A549 (cell line): ENCODE measurements at regions not wholly inside any gene's neighbourhood (a gene's known extent, or its start where the extent isn't known, plus 50 kb on each side); places are given as distances from the start of the nearest gene placed in this dataset.

Source experiments
- ATAC-seq, 2 experiments: fragments of 200-7000 bp in 1 of 2; fragments of >200 bp in 1 of 2; cut with Nextera tagmentation in 1 of 2; cut with Tn5 transposase in 1 of 2; 3 replicates each; pipeline versions ENCODE4 v1.8.0 to v1.9.1; 2018 to 2020; ENCODE audit warnings: mild to moderate bottlenecking in 1 of 2, moderate library complexity in 1 of 2
- CTCF ChIA-PET: fragments of 300-600 bp; sonication (Branson Sonifier 250); formaldehyde crosslinking; extraction: SDS; loops from one replicate; lab custom pipeline; 2021; ENCODE audit warnings: antibody characterized with exemption, inconsistent platforms; lab: Yijun Ruan, JAX
- POLR2A ChIA-PET: fragments of 350-600 bp; formaldehyde crosslinking; extraction: SDS; loops from one replicate; lab custom pipeline; 2021; ENCODE audit warnings: antibody characterized with exemption, inconsistent platforms; lab: Yijun Ruan, JAX
- DNase-seq, 2 experiments: peaks; one replicate each; pipeline versions ENCODE4 v3.0.0 to v3.0.0-alpha.2; 2011 to 2016; ENCODE audit warnings: low read depth in 1 of 2, low spot score in 1 of 2
- FAIRE-seq: peaks from 2 replicates; lab custom pipeline; 2011; peaks lifted over from hg19 to GRCh38; lab: Jason Lieb, UNC
- H3K27ac ChIP-seq, 2 experiments: fragments of >200 bp; sonication (Bioruptor Twin); formaldehyde crosslinking; 3 replicates each; pipeline ENCODE4 v1.5.1; 2016 to 2017
- H3K4me1 ChIP-seq: fragments of >200 bp; sonication (Bioruptor Twin); formaldehyde crosslinking; 3 replicates; pipeline ENCODE4 v1.6.1; 2016
- H3K4me2 ChIP-seq: fragments of >200 bp; sonication (Bioruptor Twin); formaldehyde crosslinking; 3 replicates; pipeline ENCODE4 v1.6.1; 2016
- H3K4me3 ChIP-seq: fragments of >200 bp; sonication (Bioruptor Twin); formaldehyde crosslinking; 3 replicates; pipeline ENCODE4 v1.5.1; 2016
- H3K9me3 ChIP-seq: fragments of >200 bp; sonication (Bioruptor Twin); formaldehyde crosslinking; 3 replicates; pipeline ENCODE4 v1.6.1; 2016
- BCL3 ChIP-seq: fragments of >200 bp; sonication (Bioruptor Twin); formaldehyde crosslinking; IDR thresholded peaks from 3 replicates; pipeline ENCODE4 v1.6.1; 2016
- CBX8 ChIP-seq: fragments of 200-600 bp; sonication (generic); IDR thresholded peaks from 2 replicates; pipeline ENCODE4 v1.6.1; 2016
- CEBPB ChIP-seq, 2 experiments: fragments of >200 bp in 1 of 2; sonication (Bioruptor Twin) in 1 of 2; formaldehyde crosslinking in 1 of 2; IDR thresholded peaks; 2 replicates each; pipeline ENCODE4 v1.6.1; 2012 to 2016
- CHD2 ChIP-seq: fragments of 150-350 bp; IDR thresholded peaks from 2 replicates; pipeline ENCODE4 v1.6.1; 2014; ENCODE audit warnings: low read length; ENCODE audit not compliant: partially characterized antibody
- CHD4 ChIP-seq: fragments of 200-600 bp; sonication (generic); IDR thresholded peaks from 2 replicates; pipeline ENCODE4 v1.6.1; 2016; ENCODE audit warnings: antibody characterized with exemption, mild to moderate bottlenecking, borderline replicate concordance
- E2F6 ChIP-seq: IDR thresholded peaks from 2 replicates; pipeline ENCODE4 v1.6.1; 2012; ENCODE audit warnings: low read depth, borderline replicate concordance
- ELK1 ChIP-seq: fragments of 150-350 bp; IDR thresholded peaks from 2 replicates; pipeline ENCODE4 v1.6.1; 2014; ENCODE audit warnings: low read depth, mild to moderate bottlenecking, low read length
- FOSB ChIP-seq: fragments of 250-450 bp; sonication (Bioruptor Pico); IDR thresholded peaks from 2 replicates; pipeline ENCODE4 v1.5.0; 2020; ENCODE audit warnings: mild to moderate bottlenecking, moderate library complexity
- FOSL2 ChIP-seq, 2 experiments: fragments of 450-650 bp in 1 of 2; fragments of >200 bp in 1 of 2; sonication (Bioruptor Twin) in 1 of 2; formaldehyde crosslinking; IDR thresholded peaks; 2 replicates each; pipeline versions ENCODE4 v1.5.0 to v1.6.1; 2016 to 2020; ENCODE audit warnings: mild to moderate bottlenecking in 1 of 2, moderate library complexity in 1 of 2
- GATA3 ChIP-seq: IDR thresholded peaks from 2 replicates; pipeline ENCODE4 v1.6.1; 2012; ENCODE audit warnings: borderline replicate concordance
- HDAC2 ChIP-seq: fragments of 200-600 bp; sonication (generic); IDR thresholded peaks from 2 replicates; pipeline ENCODE4 v1.6.1; 2016
- HES2 ChIP-seq: fragments of >200 bp; sonication (Bioruptor Twin); formaldehyde crosslinking; IDR thresholded peaks from 2 replicates; pipeline ENCODE4 v1.6.1; 2016
- HOXA7 ChIP-seq: fragments of 250-450 bp; sonication (Bioruptor Pico); IDR thresholded peaks from 2 replicates; pipeline ENCODE4 v1.5.0; 2020; ENCODE audit warnings: mild to moderate bottlenecking, moderate library complexity
- KDM1A ChIP-seq: fragments of 200-600 bp; sonication (generic); IDR thresholded peaks from 2 replicates; pipeline ENCODE4 v1.6.1; 2016; ENCODE audit warnings: low read depth, mild to moderate bottlenecking
- MAFK ChIP-seq: fragments of 450-650 bp; IDR thresholded peaks from 2 replicates; pipeline ENCODE4 v1.6.1; 2014; ENCODE audit not compliant: partially characterized antibody
- MAX ChIP-seq: IDR thresholded peaks from 2 replicates; pipeline ENCODE4 v1.6.1; 2012
- NFE2L2 ChIP-seq: fragments of 150-350 bp; conservative IDR thresholded peaks from 2 replicates; pipeline ENCODE4 v1.6.1; 2014; ENCODE audit warnings: low read length
- NPAS2 ChIP-seq: fragments of 250-450 bp; sonication (Bioruptor Pico); IDR thresholded peaks from 2 replicates; pipeline ENCODE4 v1.8.0; 2022; ENCODE audit warnings: mild to moderate bottlenecking, moderate library complexity, borderline replicate concordance
- PHF8 ChIP-seq: fragments of 200-600 bp; sonication (generic); IDR thresholded peaks from 2 replicates; pipeline ENCODE4 v1.6.1; 2016; ENCODE audit warnings: low read depth, mild to moderate bottlenecking, antibody characterized with exemption, moderate library complexity, borderline replicate concordance
- RNF2 ChIP-seq: fragments of 200-600 bp; sonication (generic); IDR thresholded peaks from 2 replicates; pipeline ENCODE4 v1.6.1; 2016; ENCODE audit warnings: low read depth, mild to moderate bottlenecking, antibody characterized with exemption, moderate library complexity, borderline replicate concordance
- SMC3 ChIP-seq: fragments of >200 bp; sonication (Bioruptor Twin); formaldehyde crosslinking; IDR thresholded peaks from 3 replicates; pipeline ENCODE4 v1.6.1; 2018; ENCODE audit warnings: inconsistent platforms
- SREBF2 ChIP-seq: fragments of 450-650 bp; IDR thresholded peaks from 2 replicates; pipeline ENCODE4 v1.6.1; 2014; ENCODE audit warnings: mild to moderate bottlenecking, moderate library complexity
- TP53 ChIP-seq: fragments of 250-450 bp; sonication (Bioruptor Pico); IDR thresholded peaks from 2 replicates; pipeline ENCODE4 v1.5.0; 2021; ENCODE audit warnings: mild to moderate bottlenecking, moderate library complexity
- WGBS: methylation state at CpG from one replicate; pipeline ENCODE4 v1.1.6; 2017; ENCODE audit errors: missing lambda C conversion rate; 5-methylcytosine and 5-hydroxymethylcytosine counted together

- TF ChIP-seq ELK1: no peak
- no peak for TF ChIP-seq HES2
- no peak for TF ChIP-seq SREBF2
- TF ChIP-seq FOSL2 (IDR thresholded peaks at IDR 0.05): no peak
- TF ChIP-seq FOSL2 (CRISPR knock-in tag; IDR thresholded peaks at IDR 0.05): no peak
- TF ChIP-seq CBX8: no peak
- no peak for TF ChIP-seq HOXA7
These were observed 90.2 kb downstream of the KCTD12 start (continued) for GRCh38 chr13:76795701-76796695.

GRCh38 chr13:76792731-76793347 lies 93.4 kb downstream of the KCTD12 start:
- CTCF ChIA-PET: interaction anchor here (0.5 kb wide), 1 partner anchor 272 kb away, joined by 3 read pairs; no protein-coding TSS in a partner anchor
- no peak for FAIRE-seq
- H3K4me2 ChIP-seq: no peak overlapping the region

More at GRCh38 chr13:76792731-76793347, 93.4 kb downstream of the KCTD12 start:
- H3K27ac ChIP-seq: no peak overlapping the region
- H3K4me3 ChIP-seq: no peak overlapping the region
- no peak for DNase-seq
- TF ChIP-seq MAX (no peak), CEBPB (IDR thresholded peaks at IDR 0.05) (no peak), GATA3 (no peak), E2F6 (no peak), CHD4 (no peak), PHF8 (no peak), TP53 (CRISPR knock-in tag) (no peak), HOXA7 (no peak), KDM1A (no peak), MAFK (no peak), HDAC2 (no peak), NFE2L2 (no peak), CBX8 (no peak), FOSB (CRISPR knock-in tag) (no peak), NPAS2 (no peak), BCL3 (no peak), CHD2 (no peak), RNF2 (no peak), SMC3 (no peak)
- POLR2A ChIA-PET: no interaction called here
- no peak for ATAC-seq
- WGBS: 19% methylated on average over 4 of the region's 4 CpGs
- no peaks in the 10 kb centered on the region for H3K9me3 ChIP-seq
- H3K4me1 ChIP-seq: no peaks in the 10 kb centered on the region
